Activated T-cell treated with anti-CD3 and anti-CD28 coated beads for 48 hours (primary cell): ENCODE measurements at regions not wholly inside any gene's neighbourhood (a gene's known extent, or its start where the extent isn't known, plus 50 kb on each side); places are given as distances from the start of the nearest gene placed in this dataset.

Experiments used
- DNase-seq: peaks from one replicate; pipeline ENCODE4 v3.0.0-alpha.2; 2020; ENCODE audit warnings: low read depth

DNA sequence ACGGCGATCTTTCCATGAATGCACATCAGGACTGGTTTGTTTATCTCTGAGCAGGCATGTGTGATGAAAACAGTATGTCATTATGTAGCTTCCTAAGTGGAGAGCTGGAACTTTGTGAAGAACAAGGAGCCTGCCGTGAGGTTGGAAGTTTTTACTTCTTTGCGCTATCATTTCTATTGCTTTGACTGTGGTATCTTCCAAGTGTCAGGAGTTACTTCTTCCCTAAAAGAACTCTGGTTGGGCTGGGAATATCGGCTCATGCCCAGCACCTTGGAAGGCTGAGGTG lies 167.4 kb upstream of the AHR start:
- no peak for DNase-seq

GRCh38 chr7:17131983-17132655 lies 166.3 kb upstream of the AHR start:
- no peak for DNase-seq

- no peak for DNase-seq
Measured at GRCh38 chr7:17132726-17133125, 165.7 kb upstream of the AHR start.

DNA sequence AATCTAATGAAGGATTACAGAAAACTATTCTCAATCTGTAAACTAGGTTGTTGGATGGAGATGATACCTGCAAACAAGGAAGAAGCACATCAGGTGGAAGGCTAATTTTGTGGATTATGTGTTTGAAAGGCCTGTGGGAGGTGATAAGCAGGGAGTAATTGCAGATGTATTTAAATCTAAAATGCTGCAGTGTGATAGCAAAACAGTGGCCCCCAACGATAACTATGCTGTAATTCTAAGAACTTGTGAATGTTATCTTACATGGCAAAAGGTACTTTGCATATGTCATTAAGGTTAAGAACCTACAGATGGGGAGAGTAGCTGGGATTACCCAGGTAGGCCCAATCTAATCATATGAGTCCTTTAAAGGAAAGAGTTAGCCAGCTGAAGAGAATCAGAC lies 164.5 kb upstream of the AHR start:
- DNase-seq, result no peak

GRCh38 chr7:17134786-17135185 lies 163.7 kb upstream of the AHR start:
- no peak for DNase-seq

- DNase-seq, result no peak
Measured at GRCh38 chr7:17136126-17136525, 162.3 kb upstream of the AHR start.

- DNase-seq, result no peak
Measured at GRCh38 chr7:17139081-17139480, 159.4 kb upstream of the AHR start.

- DNase-seq, result no peak
Measured at GRCh38 chr7:17140406-17140805, 158.0 kb upstream of the AHR start.

- no peak for DNase-seq
Measured at GRCh38 chr7:17142831-17143541, 155.5 kb upstream of the AHR start.

GRCh38 chr7:17144322-17144721 lies 154.1 kb upstream of the AHR start:
- DNase-seq, result peak; percentile 57

- no peak for DNase-seq
Measured at GRCh38 chr7:17146621-17147020, 151.8 kb upstream of the AHR start.

DNA sequence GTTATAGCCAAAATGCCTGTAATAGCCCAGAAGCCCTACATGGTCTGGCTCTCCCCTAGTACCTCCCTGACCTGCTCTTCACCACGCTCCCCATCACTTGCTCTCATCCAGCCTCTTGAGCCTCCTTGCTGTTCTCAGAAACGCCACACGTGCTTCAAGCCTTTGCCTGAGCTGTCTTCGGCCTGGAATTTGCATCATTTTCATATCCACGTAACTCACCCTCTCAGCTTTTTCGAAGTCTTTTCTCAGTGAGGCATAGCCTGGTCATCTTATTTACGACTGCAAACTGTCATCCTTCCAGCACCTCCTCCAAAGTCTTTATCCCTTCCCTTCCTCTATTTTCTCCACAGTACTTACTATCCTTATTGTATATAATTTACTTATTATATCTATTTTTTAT lies 151.0 kb upstream of the AHR start:
- DNase-seq, result no peak

DNA sequence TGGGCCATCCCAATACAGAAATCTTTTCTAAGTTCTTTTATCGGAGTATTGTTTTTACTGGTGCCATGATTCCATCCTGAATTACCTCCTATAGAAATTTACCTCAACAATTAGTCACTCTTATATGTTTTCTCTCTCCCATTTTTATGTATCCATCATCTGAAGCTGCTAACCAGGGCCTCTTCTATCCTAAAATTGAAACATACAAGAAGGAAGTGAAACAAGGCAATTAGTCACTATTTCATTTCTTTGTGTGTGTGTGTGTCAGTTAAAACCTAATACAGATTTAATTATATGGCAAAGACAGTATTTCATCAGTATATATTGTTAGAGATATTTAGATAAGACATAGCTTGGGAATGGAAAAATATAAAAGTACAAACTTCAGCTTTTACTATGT lies 148.4 kb upstream of the AHR start:
- DNase-seq, result no peak

DNA sequence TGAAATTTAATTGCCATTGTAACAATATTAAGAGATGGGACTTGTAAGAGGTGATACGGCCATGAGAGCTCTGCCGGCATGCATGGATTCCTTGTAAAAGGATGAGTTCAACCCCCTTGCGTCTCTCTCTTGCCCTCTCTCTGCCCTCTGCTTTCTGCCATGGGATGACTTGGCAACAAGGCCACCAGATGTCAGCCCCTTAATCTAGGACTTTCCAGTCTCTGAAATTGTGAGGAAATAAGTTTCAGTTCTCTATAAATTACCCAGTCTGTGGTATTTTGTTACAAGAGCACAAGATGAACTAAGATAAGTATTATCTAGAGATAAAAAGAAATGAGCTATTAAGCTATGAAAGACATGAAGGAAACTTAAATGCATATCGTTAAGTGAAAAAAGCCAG lies 145.7 kb upstream of the AHR start:
- DNase-seq, result no peak

DNA sequence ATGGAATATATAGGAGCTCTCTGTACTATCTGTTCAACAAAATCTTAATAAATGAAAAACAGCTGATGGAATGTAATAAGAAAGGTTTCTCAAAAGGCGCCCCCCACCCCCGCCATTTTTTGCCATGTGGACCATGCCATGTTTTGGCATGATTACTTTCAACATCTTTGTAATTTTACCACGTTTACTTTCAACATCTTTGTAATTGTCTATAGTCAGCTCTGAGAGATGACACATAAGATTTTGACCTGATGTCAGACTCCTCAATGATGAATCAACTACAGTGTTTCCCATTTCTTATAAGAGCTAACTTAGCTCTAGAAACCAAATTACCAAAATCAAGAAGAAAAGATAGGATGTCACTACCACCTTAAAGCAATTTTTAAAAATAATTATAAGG lies 144.9 kb upstream of the AHR start:
- DNase-seq, result no peak

DNA sequence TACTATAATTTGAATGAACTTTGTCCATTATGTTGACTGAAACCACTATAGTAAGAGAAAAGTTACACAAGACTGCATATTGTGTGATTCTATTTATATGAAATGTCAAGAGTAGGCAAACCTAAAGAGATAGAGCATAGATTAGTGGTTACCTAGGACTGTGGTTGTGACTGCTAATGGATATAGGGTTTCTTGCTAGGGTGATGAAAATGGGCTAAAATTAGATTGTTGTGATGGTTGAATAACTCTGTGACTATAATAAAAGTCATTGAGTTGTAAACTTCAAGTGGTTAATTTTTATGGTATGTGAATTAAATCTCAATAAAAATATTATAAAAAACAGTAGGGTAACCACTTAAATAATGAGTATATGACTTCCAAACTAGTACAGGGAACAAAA lies 142.9 kb upstream of the AHR start:
- DNase-seq, result no peak

DNA sequence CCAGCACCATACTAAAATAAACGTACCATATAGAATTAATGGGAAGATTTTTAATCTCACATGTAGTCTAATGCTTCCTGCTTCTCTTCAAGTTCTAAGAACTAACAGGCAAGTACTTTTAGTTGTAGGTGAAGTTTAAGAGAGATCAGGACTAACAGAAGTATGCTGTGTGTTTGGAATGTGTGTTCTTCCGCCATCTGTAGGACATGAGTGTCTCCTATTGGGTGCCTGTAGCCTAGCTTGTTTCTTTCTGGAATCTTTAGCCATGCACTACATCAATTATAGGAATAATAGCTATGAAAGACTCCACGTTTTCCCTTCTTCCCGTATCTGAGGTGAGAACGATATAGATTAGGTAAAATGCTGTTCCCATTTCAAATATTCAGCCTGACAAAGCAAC lies 140.2 kb upstream of the AHR start:
- DNase-seq, result no peak

DNA sequence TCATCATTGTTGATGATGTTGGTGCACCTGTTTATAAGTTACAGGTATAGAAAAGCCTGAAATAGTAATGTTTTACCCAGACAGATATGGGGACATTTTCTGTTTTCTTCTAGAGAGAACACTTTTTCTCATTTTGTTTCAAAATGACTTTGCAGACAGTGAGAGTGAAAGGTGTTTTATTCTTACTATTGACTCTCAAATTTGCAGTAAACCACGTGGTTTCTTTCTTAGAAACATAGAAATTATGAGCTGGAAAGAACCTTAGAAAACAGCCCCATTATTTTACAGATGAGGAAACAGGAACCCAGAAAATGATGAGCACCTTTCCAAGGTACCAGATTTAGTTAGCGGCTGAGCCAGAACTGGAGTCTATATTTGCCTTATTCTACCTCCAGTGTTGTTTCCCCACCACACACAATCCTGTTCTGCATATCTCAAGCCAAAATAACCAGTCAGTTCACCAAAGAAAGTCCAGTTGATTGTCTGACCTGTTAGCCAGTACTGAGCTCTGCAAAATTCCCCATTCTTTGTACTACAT lies 138.9 kb upstream of the AHR start:
- DNase-seq, result no peak

- no peak for DNase-seq
Measured at GRCh38 chr7:17166824-17167379, 131.6 kb upstream of the AHR start.

DNA sequence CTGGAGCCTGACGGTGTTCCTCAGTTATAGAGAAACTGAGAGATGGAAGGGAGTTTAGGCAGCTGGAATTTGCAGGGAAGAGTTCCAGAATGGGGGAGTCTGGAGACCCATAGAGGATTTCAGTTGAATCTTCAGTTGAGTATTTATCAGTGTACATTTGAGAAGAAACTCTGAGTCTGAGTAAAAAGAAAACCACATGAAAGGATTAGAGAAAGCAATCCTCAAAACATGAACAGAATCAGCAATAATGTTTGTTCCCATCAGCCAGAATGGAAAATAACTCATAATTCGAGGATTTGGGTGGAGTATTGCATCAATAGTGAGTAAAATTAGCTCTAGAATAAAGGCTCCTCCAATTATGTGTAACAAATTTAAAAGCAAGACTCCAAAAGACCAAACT lies 130.0 kb upstream of the AHR start:
- DNase-seq, result no peak

DNA sequence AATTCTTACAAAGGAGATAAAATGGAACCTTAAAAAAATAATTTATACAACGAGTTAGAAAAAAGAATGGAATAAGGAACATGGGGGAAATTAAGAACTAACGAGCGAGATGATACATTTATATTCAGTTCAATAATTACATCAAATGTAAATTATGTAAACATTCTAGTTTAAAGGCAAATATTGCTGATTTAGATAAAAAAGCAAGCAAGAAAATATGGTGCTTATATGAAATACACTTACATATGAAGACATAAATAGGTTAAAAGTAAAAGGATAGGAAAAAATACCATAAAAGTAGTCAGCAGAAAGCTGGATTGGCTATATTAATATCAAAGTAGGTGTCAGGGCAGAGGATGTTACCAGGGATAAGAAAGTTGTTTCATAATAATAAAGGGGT lies 127.0 kb upstream of the AHR start:
- no peak for DNase-seq

- DNase-seq, result no peak
Measured at GRCh38 chr7:17176371-17177032, 122.0 kb upstream of the AHR start.

DNA sequence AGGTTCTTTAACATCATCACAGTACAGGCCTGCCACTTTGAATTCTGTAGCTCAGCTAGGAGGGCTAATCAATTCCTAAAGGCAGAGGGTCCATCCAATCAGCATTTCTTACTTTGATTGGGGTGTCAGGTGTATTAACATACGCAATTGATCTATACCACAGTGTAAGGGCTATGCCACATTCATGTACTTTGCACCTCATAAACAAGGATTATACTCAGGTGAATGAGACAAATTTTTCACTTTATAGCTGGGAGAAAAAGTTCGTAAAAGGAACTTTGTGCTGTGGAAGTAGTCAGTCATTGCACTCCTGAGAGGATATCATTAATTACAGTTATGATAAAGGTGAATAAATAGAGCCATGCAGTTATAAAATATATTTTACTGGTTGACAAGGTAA lies 119.9 kb upstream of the AHR start:
- DNase-seq, result no peak
